Mononuclear cell (primary cell): ENCODE measurements at regions not wholly inside any gene's neighbourhood (a gene's known extent, or its start where the extent isn't known, plus 50 kb on each side); places are given as distances from the start of the nearest gene placed in this dataset.
"Not testable (repeated sequence)": the region's sequence is repeated elsewhere in the genome, so short reads cannot be mapped to it uniquely, and the experiment has no call there.

Experiments
- H3K27me3 ChIP-seq: 2 replicates; pipeline ENCODE4 v1.6.0; 2011; ENCODE audit warnings: low read length, control low read depth; ENCODE audit not compliant: insufficient read depth
- H3K4me1 ChIP-seq: 2 replicates; pipeline ENCODE4 v1.5.1; 2011; ENCODE audit warnings: mild to moderate bottlenecking, low read length, control low read depth; ENCODE audit not compliant: insufficient read depth
- H3K4me3 ChIP-seq: 2 replicates; pipeline ENCODE4 v1.5.1; 2011; ENCODE audit warnings: mild to moderate bottlenecking, low read length, moderate library complexity
- H3K9me3 ChIP-seq: 2 replicates; pipeline ENCODE4 v1.5.1; 2011; ENCODE audit warnings: low read depth, mild to moderate bottlenecking, control low read depth, low read length

- Histone ChIP-seq H3K4me1 (peaks cover 6% of the 10 kb centered on the region), H3K9me3 (no peaks in the 10 kb centered on the region), H3K4me3 (no peak overlapping the region), H3K27me3 (no peaks in the 10 kb centered on the region)
Measured at GRCh38 chr6:15110726-15111354, 135.0 kb upstream of the JARID2 start.

GRCh38 chr6:15111576-15111975 is 134.3 kb upstream of the JARID2 start:
- H3K27me3 ChIP-seq = not testable (repeated sequence)

GRCh38 chr6:15113587-15113986 is 132.3 kb upstream of the JARID2 start:
- H3K4me1 ChIP-seq = peaks cover 5% of the 10 kb centered on the region
- H3K27me3 ChIP-seq = no peaks in the 10 kb centered on the region
- H3K4me3 ChIP-seq = no peak overlapping the region
- no peaks in the 10 kb centered on the region for H3K9me3 ChIP-seq

More at GRCh38 chr6:15111576-15111975, 134.3 kb upstream of the JARID2 start:
- not testable (repeated sequence) for H3K9me3 ChIP-seq, H3K4me1 ChIP-seq, H3K4me3 ChIP-seq

GRCh38 chr6:15114061-15114460 is 131.8 kb upstream of the JARID2 start:
- Histone ChIP-seq H3K27me3 (no peaks in the 10 kb centered on the region), H3K4me1 (peaks cover under 1% of the 10 kb centered on the region), H3K9me3 (no peaks in the 10 kb centered on the region), H3K4me3 (no peak overlapping the region)

- no peaks in the 10 kb centered on the region for H3K9me3 ChIP-seq
- H3K4me3 ChIP-seq = no peak overlapping the region
- no peaks in the 10 kb centered on the region for H3K4me1 ChIP-seq
- H3K27me3 ChIP-seq = no peaks in the 10 kb centered on the region
Measured at GRCh38 chr6:15116889-15117288, 129.0 kb upstream of the JARID2 start.

- no peaks in the 10 kb centered on the region for H3K9me3 ChIP-seq
- H3K27me3 ChIP-seq = no peaks in the 10 kb centered on the region
- H3K4me3 ChIP-seq = no peak overlapping the region
- H3K4me1 ChIP-seq = no peaks in the 10 kb centered on the region
Measured at GRCh38 chr6:15121443-15121842, 124.4 kb upstream of the JARID2 start.

- Histone ChIP-seq H3K9me3 (no peaks in the 10 kb centered on the region), H3K4me3 (no peak overlapping the region), H3K4me1 (no peaks in the 10 kb centered on the region), H3K27me3 (no peaks in the 10 kb centered on the region)
Measured at GRCh38 chr6:15121977-15122550, 123.8 kb upstream of the JARID2 start.

- Histone ChIP-seq H3K27me3 (no peaks in the 10 kb centered on the region), H3K4me3 (no peak overlapping the region), H3K9me3 (no peaks in the 10 kb centered on the region), H3K4me1 (peaks cover 24% of the 10 kb centered on the region)
Measured at GRCh38 chr6:15129887-15130286, 116.0 kb upstream of the JARID2 start.

- H3K4me3 ChIP-seq = no peak overlapping the region
- H3K9me3 ChIP-seq = no peaks in the 10 kb centered on the region
- H3K27me3 ChIP-seq = no peaks in the 10 kb centered on the region
- peaks cover 24% of the 10 kb centered on the region for H3K4me1 ChIP-seq
Measured at GRCh38 chr6:15131234-15131633, 114.6 kb upstream of the JARID2 start.

- Histone ChIP-seq H3K9me3 (no peaks in the 10 kb centered on the region), H3K4me3 (no peak overlapping the region)
Measured at GRCh38 chr6:15131651-15132061, 114.2 kb upstream of the JARID2 start.

GRCh38 chr6:15132167-15132566 is 113.7 kb upstream of the JARID2 start:
- peaks cover 24% of the 10 kb centered on the region for H3K4me1 ChIP-seq
- no peaks in the 10 kb centered on the region for H3K27me3 ChIP-seq
- no peaks in the 10 kb centered on the region for H3K9me3 ChIP-seq
- no peak overlapping the region for H3K4me3 ChIP-seq

More at GRCh38 chr6:15131651-15132061, 114.2 kb upstream of the JARID2 start:
- H3K27me3 ChIP-seq = no peaks in the 10 kb centered on the region
- peaks cover 24% of the 10 kb centered on the region for H3K4me1 ChIP-seq

GRCh38 chr6:15132854-15133670 is 112.8 kb upstream of the JARID2 start:
- H3K4me1 ChIP-seq = peaks cover 24% of the 10 kb centered on the region
- H3K27me3 ChIP-seq = no peaks in the 10 kb centered on the region
- H3K4me3 ChIP-seq = no peak overlapping the region
- H3K9me3 ChIP-seq = no peaks in the 10 kb centered on the region

- no peak overlapping the region for H3K4me3 ChIP-seq
- peaks cover 14% of the 10 kb centered on the region for H3K4me1 ChIP-seq
- no peaks in the 10 kb centered on the region for H3K27me3 ChIP-seq
- H3K9me3 ChIP-seq = no peaks in the 10 kb centered on the region
Measured at GRCh38 chr6:15137086-15137485, 108.8 kb upstream of the JARID2 start.

- H3K4me1 ChIP-seq = no peaks in the 10 kb centered on the region
- H3K4me3 ChIP-seq = no peak overlapping the region
- H3K27me3 ChIP-seq = no peaks in the 10 kb centered on the region
- H3K9me3 ChIP-seq = no peaks in the 10 kb centered on the region
Measured at GRCh38 chr6:15143086-15143485, 102.8 kb upstream of the JARID2 start.

- no peaks in the 10 kb centered on the region for H3K9me3 ChIP-seq
- H3K4me3 ChIP-seq = no peak overlapping the region
- H3K27me3 ChIP-seq = no peaks in the 10 kb centered on the region
- no peaks in the 10 kb centered on the region for H3K4me1 ChIP-seq
Measured at GRCh38 chr6:15143540-15143939, 102.3 kb upstream of the JARID2 start.
